ENCODE measurements at regions not wholly inside any gene's neighbourhood (a gene's known extent, or its start where the extent isn't known, plus 50 kb on each side); places are given as distances from the start of the nearest gene placed in this dataset.

DNA sequence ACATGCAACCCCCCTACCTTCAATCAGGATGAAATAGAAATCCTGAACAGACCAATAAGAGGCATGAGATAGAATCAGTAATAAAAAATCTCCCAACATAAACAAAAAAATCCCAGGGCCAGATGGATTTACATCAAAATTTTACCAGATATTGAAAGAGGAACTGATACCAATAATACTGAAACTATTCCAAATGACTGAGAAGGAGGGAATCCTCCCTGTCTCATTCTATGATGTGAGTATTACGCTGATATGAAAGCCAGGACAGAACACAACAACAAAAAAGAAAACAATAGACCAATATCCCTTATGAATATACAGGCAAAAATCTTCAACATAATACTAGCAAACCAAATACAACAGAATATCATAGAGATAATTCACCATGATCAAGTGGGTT, 109.0 kb upstream of the SMC2 start:
- Histone ChIP-seq H3K9me3 (ENCODE audit: control insufficient read depth in 1 of 2, insufficient read depth in 1 of 2, low read depth in 1 of 2, low read length in 2 of 2) (no peaks in the 10 kb centered on the region), H3K4me3 (replicated peaks in 1 of 2; ENCODE audit: low read depth in 1 of 2, low read length in 2 of 2) (no peak overlapping the region), H3K27me3 (ENCODE audit: insufficient read depth, low read length) (no peaks in the 10 kb centered on the region), H3K79me2 (ENCODE audit: insufficient read depth, low read length) (no peaks in the 10 kb centered on the region), H3K9me2 (ENCODE audit: insufficient read depth) (no peaks in the 10 kb centered on the region), H3K27ac (ENCODE audit: low read depth, low read length) (no peak overlapping the region), H3K4me2 (ENCODE audit: low read length) (no peak overlapping the region), H2AFZ (ENCODE audit: low read depth, low read length, poor library complexity, severe bottlenecking) (no peak overlapping the region), H3K9ac (ENCODE audit: low read length) (no peak overlapping the region), H3K36me3 (ENCODE audit: control insufficient read depth in 1 of 2, insufficient read depth in 2 of 2, low read length in 2 of 2) (no peaks in the 10 kb centered on the region), H3K4me1 (ENCODE audit: control insufficient read depth in 1 of 2, insufficient read depth in 2 of 2, low read length in 2 of 2) (no peaks in the 10 kb centered on the region), H4K20me1 (ENCODE audit: insufficient read depth) (no peaks in the 10 kb centered on the region)
- ChIA-PET CTCF (no interaction called here), RAD21 (ENCODE audit: low non-redundant PET in 1 of 2, low total read pairs in 2 of 2, uncharacterized antibody in 2 of 2, unreplicated experiment in 2 of 2) (no interaction called here), POLR2A (no interaction called here)
- ATAC-seq (no peak), DNase-seq (ENCODE audit: low read depth, low spot score) (no peak)
- intact Hi-C loops (cut with micrococcal nuclease): no loop called here
- TF ChIP-seq ZNF274 (IDR thresholded peaks at IDR 0.05; ENCODE audit: low read depth, low read length): no peak
- TF ChIP-seq, protein P1, sequence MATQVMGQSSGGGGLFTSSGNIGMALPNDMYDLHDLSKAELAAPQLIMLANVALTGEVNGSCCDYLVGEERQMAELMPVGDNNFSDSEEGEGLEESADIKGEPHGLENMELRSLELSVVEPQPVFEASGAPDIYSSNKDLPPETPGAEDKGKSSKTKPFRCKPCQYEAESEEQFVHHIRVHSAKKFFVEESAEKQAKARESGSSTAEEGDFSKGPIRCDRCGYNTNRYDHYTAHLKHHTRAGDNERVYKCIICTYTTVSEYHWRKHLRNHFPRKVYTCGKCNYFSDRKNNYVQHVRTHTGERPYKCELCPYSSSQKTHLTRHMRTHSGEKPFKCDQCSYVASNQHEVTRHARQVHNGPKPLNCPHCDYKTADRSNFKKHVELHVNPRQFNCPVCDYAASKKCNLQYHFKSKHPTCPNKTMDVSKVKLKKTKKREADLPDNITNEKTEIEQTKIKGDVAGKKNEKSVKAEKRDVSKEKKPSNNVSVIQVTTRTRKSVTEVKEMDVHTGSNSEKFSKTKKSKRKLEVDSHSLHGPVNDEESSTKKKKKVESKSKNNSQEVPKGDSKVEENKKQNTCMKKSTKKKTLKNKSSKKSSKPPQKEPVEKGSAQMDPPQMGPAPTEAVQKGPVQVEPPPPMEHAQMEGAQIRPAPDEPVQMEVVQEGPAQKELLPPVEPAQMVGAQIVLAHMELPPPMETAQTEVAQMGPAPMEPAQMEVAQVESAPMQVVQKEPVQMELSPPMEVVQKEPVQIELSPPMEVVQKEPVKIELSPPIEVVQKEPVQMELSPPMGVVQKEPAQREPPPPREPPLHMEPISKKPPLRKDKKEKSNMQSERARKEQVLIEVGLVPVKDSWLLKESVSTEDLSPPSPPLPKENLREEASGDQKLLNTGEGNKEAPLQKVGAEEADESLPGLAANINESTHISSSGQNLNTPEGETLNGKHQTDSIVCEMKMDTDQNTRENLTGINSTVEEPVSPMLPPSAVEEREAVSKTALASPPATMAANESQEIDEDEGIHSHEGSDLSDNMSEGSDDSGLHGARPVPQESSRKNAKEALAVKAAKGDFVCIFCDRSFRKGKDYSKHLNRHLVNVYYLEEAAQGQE (IDR thresholded peaks at IDR 0.05; ENCODE audit: low read depth): no peak
- TF ChIP-seq SRF (IDR thresholded peaks at IDR 0.05; ENCODE audit: low read depth): no peak
- BruUV-seq (replicated peaks): no TSS peak

DNA sequence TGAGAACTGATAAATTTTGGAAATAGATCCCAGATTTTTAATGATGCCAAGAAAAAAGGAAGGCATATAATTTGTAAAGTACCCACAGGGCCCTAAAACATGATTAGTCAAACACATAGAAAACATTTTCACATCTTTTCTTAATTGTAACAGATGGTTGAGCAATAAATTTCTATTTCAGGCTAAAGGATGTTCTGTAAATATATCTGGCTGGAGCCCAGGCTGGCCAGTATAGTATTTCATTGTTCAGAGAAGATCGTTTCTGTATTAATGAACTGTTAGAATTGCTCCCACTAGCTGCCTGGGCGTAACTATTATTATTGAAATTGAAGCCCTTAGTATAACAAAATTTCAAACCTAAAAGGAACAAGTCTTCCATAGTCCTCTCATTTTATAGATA, 105.3 kb upstream of the SMC2 start:
- H2AFZ ChIP-seq (ENCODE audit: low read depth, low read length, poor library complexity, severe bottlenecking): no peak overlapping the region
- BruUV-seq (replicated peaks): no TSS peak
- H3K4me1 ChIP-seq (ENCODE audit: control insufficient read depth in 1 of 2, insufficient read depth in 2 of 2, low read length in 2 of 2): no peaks in the 10 kb centered on the region
- no peak overlapping the region for H3K27ac ChIP-seq (ENCODE audit: low read depth, low read length)
- no peaks in the 10 kb centered on the region for H3K79me2 ChIP-seq (ENCODE audit: insufficient read depth, low read length)
- ATAC-seq: no peak
- no peak for DNase-seq (ENCODE audit: low read depth, low spot score)
- H3K4me2 ChIP-seq (ENCODE audit: low read length): no peak overlapping the region
- H3K9me3 ChIP-seq (ENCODE audit: control insufficient read depth in 1 of 2, insufficient read depth in 1 of 2, low read depth in 1 of 2, low read length in 2 of 2): no peaks in the 10 kb centered on the region
- H3K27me3 ChIP-seq (ENCODE audit: insufficient read depth, low read length): no peaks in the 10 kb centered on the region
- ChIA-PET CTCF (no interaction called here), POLR2A (no interaction called here), RAD21 (ENCODE audit: low non-redundant PET in 1 of 2, low total read pairs in 2 of 2, uncharacterized antibody in 2 of 2, unreplicated experiment in 2 of 2) (no interaction called here)
- no peaks in the 10 kb centered on the region for H4K20me1 ChIP-seq (ENCODE audit: insufficient read depth)
- H3K9ac ChIP-seq (ENCODE audit: low read length): no peak overlapping the region
- intact Hi-C loops (cut with micrococcal nuclease): no loop called here
- no peaks in the 10 kb centered on the region for H3K9me2 ChIP-seq (ENCODE audit: insufficient read depth)
- no peak overlapping the region for H3K4me3 ChIP-seq (replicated peaks in 1 of 2; ENCODE audit: low read depth in 1 of 2, low read length in 2 of 2)
- no peaks in the 10 kb centered on the region for H3K36me3 ChIP-seq (ENCODE audit: control insufficient read depth in 1 of 2, insufficient read depth in 2 of 2, low read length in 2 of 2)
- TF ChIP-seq RAD21 (IDR thresholded peaks at IDR 0.05; ENCODE audit: low read depth) (no peak), SP1 (IDR thresholded peaks at IDR 0.05; ENCODE audit: low read depth) (no peak), POLR2A (IDR thresholded peaks at IDR 0.05; ENCODE audit: borderline replicate concordance, extremely low read depth, insufficient read depth, insufficient read length) (no peak), ZFX (IDR thresholded peaks at IDR 0.05) (no peak), ELF1 (IDR thresholded peaks at IDR 0.05; ENCODE audit: borderline replicate concordance, low read depth) (no peak), POLR2AphosphoS5 (IDR thresholded peaks at IDR 0.05; ENCODE audit: low read depth, low read length) (no peak), EGR1 (IDR thresholded peaks at IDR 0.05; ENCODE audit: low read depth) (no peak), EZH2phosphoT487 (IDR thresholded peaks at IDR 0.05; ENCODE audit: borderline replicate concordance) (no peak)
- TF ChIP-seq, protein P2, sequence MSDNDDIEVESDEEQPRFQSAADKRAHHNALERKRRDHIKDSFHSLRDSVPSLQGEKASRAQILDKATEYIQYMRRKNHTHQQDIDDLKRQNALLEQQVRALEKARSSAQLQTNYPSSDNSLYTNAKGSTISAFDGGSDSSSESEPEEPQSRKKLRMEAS (IDR thresholded peaks at IDR 0.05): no peak
- TF ChIP-seq, protein P3, sequence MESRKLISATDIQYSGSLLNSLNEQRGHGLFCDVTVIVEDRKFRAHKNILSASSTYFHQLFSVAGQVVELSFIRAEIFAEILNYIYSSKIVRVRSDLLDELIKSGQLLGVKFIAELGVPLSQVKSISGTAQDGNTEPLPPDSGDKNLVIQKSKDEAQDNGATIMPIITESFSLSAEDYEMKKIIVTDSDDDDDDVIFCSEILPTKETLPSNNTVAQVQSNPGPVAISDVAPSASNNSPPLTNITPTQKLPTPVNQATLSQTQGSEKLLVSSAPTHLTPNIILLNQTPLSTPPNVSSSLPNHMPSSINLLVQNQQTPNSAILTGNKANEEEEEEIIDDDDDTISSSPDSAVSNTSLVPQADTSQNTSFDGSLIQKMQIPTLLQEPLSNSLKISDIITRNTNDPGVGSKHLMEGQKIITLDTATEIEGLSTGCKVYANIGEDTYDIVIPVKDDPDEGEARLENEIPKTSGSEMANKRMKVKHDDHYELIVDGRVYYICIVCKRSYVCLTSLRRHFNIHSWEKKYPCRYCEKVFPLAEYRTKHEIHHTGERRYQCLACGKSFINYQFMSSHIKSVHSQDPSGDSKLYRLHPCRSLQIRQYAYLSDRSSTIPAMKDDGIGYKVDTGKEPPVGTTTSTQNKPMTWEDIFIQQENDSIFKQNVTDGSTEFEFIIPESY (IDR thresholded peaks at IDR 0.05; ENCODE audit: extremely low read depth, insufficient replicate concordance, low read length): no peak
